ENCODE measurements at regions not wholly inside any gene's neighbourhood (a gene's known extent, or its start where the extent isn't known, plus 50 kb on each side); places are given as distances from the start of the nearest gene placed in this dataset.

- no peak for TF ChIP-seq ZNF660 (tag by site-specific recombination; IDR thresholded peaks at IDR 0.05)
- TF ChIP-seq, protein P1, sequence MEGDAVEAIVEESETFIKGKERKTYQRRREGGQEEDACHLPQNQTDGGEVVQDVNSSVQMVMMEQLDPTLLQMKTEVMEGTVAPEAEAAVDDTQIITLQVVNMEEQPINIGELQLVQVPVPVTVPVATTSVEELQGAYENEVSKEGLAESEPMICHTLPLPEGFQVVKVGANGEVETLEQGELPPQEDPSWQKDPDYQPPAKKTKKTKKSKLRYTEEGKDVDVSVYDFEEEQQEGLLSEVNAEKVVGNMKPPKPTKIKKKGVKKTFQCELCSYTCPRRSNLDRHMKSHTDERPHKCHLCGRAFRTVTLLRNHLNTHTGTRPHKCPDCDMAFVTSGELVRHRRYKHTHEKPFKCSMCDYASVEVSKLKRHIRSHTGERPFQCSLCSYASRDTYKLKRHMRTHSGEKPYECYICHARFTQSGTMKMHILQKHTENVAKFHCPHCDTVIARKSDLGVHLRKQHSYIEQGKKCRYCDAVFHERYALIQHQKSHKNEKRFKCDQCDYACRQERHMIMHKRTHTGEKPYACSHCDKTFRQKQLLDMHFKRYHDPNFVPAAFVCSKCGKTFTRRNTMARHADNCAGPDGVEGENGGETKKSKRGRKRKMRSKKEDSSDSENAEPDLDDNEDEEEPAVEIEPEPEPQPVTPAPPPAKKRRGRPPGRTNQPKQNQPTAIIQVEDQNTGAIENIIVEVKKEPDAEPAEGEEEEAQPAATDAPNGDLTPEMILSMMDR (tag by site-specific recombination; IDR thresholded peaks at IDR 0.05), result no peak
- TF ChIP-seq TCF7L2 (IDR thresholded peaks at IDR 0.05; ENCODE audit: borderline replicate concordance, low read depth, low read length), result no peak
- TF ChIP-seq YY1 (tag by site-specific recombination; IDR thresholded peaks at IDR 0.05), result no peak
- no peak for TF ChIP-seq PRDM6 (tag by site-specific recombination; IDR thresholded peaks at IDR 0.05)
- TF ChIP-seq ZNF785 (tag by site-specific recombination; IDR thresholded peaks at IDR 0.05), result no peak
- TF ChIP-seq ZNF140 (tag by site-specific recombination; IDR thresholded peaks at IDR 0.05), result no peak
Observed at GRCh38 chr2:145325485-145325884, 805.6 kb upstream of the ZEB2 start.

Measured in HEK293 (cell line).